ENCODE measurements at regions not wholly inside any gene's neighbourhood (a gene's known extent, or its start where the extent isn't known, plus 50 kb on each side); places are given as distances from the start of the nearest gene placed in this dataset.

- TF ChIP-seq POLR2A (IDR thresholded peaks at IDR 0.05) (no peak), CTCF (IDR thresholded peaks at IDR 0.05) (no peak)
Measured at GRCh38 chr3:124442463-124442862, 287.8 kb upstream of the UMPS start.
